ENCODE measurements at regions not wholly inside any gene's neighbourhood (a gene's known extent, or its start where the extent isn't known, plus 50 kb on each side); places are given as distances from the start of the nearest gene placed in this dataset.

- no peak overlapping the region for H3K4me2 ChIP-seq (ENCODE audit: low read length)
- H3F3A ChIP-seq (ENCODE audit: control insufficient read depth, insufficient read depth), result no peaks in the 10 kb centered on the region
- no peaks in the 10 kb centered on the region for H3K27me3 ChIP-seq (ENCODE audit: control insufficient read depth, low read length)
- H3K79me2 ChIP-seq (ENCODE audit: control insufficient read depth, low read length), result no peaks in the 10 kb centered on the region
- no peak overlapping the region for H3K27ac ChIP-seq (ENCODE audit: low read depth, low read length)
- H3K9me3 ChIP-seq (ENCODE audit: control insufficient read depth, insufficient read depth, low read length), result no peaks in the 10 kb centered on the region
- H3K9me2 ChIP-seq (replicated peaks; ENCODE audit: control insufficient read depth, low read length), result no peaks in the 10 kb centered on the region
- H3K4me1 ChIP-seq (ENCODE audit: control insufficient read depth, low read length), result no peaks in the 10 kb centered on the region
- no peak for TF ChIP-seq CTCF (IDR thresholded peaks at IDR 0.05; ENCODE audit: low read depth, low read length, poor library complexity, severe bottlenecking)
- no peak for TF ChIP-seq EZH2phosphoT487 (IDR thresholded peaks at IDR 0.05; ENCODE audit: borderline replicate concordance, low read length)
- H4K20me1 ChIP-seq (ENCODE audit: control insufficient read depth, insufficient read depth, low read depth, low read length), result no peaks in the 10 kb centered on the region
- no peaks in the 10 kb centered on the region for H3K36me3 ChIP-seq (ENCODE audit: control insufficient read depth, low read length)
- H3K4me3 ChIP-seq (ENCODE audit: low read length), result no peak overlapping the region
These were observed 106.8 kb downstream of the MBL2 start for GRCh38 chr10:52665821-52666220.

- TF ChIP-seq EZH2phosphoT487 (IDR thresholded peaks at IDR 0.05; ENCODE audit: borderline replicate concordance, low read length) (no peak), CTCF (IDR thresholded peaks at IDR 0.05; ENCODE audit: low read depth, low read length, poor library complexity, severe bottlenecking) (no peak)
- Histone ChIP-seq H3K27ac (ENCODE audit: low read depth, low read length) (no peak overlapping the region), H3K4me2 (ENCODE audit: low read length) (no peak overlapping the region), H3F3A (ENCODE audit: control insufficient read depth, insufficient read depth) (no peaks in the 10 kb centered on the region), H3K9me3 (ENCODE audit: control insufficient read depth, insufficient read depth, low read length) (no peaks in the 10 kb centered on the region), H3K4me1 (ENCODE audit: control insufficient read depth, low read length) (no peaks in the 10 kb centered on the region), H3K27me3 (ENCODE audit: control insufficient read depth, low read length) (no peaks in the 10 kb centered on the region), H4K20me1 (ENCODE audit: control insufficient read depth, insufficient read depth, low read depth, low read length) (no peaks in the 10 kb centered on the region), H3K4me3 (ENCODE audit: low read length) (no peak overlapping the region), H3K36me3 (ENCODE audit: control insufficient read depth, low read length) (no peaks in the 10 kb centered on the region), H3K79me2 (ENCODE audit: control insufficient read depth, low read length) (no peaks in the 10 kb centered on the region), H3K9me2 (replicated peaks; ENCODE audit: control insufficient read depth, low read length) (no peaks in the 10 kb centered on the region)
These were observed 105.7 kb downstream of the MBL2 start for GRCh38 chr10:52666931-52667330.

- Histone ChIP-seq H3F3A (ENCODE audit: control insufficient read depth, insufficient read depth) (no peaks in the 10 kb centered on the region), H3K36me3 (ENCODE audit: control insufficient read depth, low read length) (no peaks in the 10 kb centered on the region), H4K20me1 (ENCODE audit: control insufficient read depth, insufficient read depth, low read depth, low read length) (no peaks in the 10 kb centered on the region), H3K79me2 (ENCODE audit: control insufficient read depth, low read length) (no peaks in the 10 kb centered on the region), H3K4me2 (ENCODE audit: low read length) (no peak overlapping the region), H3K9me2 (replicated peaks; ENCODE audit: control insufficient read depth, low read length) (no peaks in the 10 kb centered on the region), H3K27ac (ENCODE audit: low read depth, low read length) (no peak overlapping the region), H3K27me3 (ENCODE audit: control insufficient read depth, low read length) (no peaks in the 10 kb centered on the region), H3K4me1 (ENCODE audit: control insufficient read depth, low read length) (no peaks in the 10 kb centered on the region), H3K4me3 (ENCODE audit: low read length) (no peak overlapping the region), H3K9me3 (ENCODE audit: control insufficient read depth, insufficient read depth, low read length) (no peaks in the 10 kb centered on the region)
- TF ChIP-seq EZH2phosphoT487 (IDR thresholded peaks at IDR 0.05; ENCODE audit: borderline replicate concordance, low read length) (no peak), CTCF (IDR thresholded peaks at IDR 0.05; ENCODE audit: low read depth, low read length, poor library complexity, severe bottlenecking) (no peak)
These were observed 104.6 kb downstream of the MBL2 start for GRCh38 chr10:52668024-52668423.

GRCh38 chr10:52672880-52673279 lies 99.7 kb downstream of the MBL2 start:
- no peaks in the 10 kb centered on the region for H3K36me3 ChIP-seq (ENCODE audit: control insufficient read depth, low read length)
- no peak overlapping the region for H3K4me2 ChIP-seq (ENCODE audit: low read length)
- no peak overlapping the region for H3K4me3 ChIP-seq (ENCODE audit: low read length)
- no peak for TF ChIP-seq EZH2phosphoT487 (IDR thresholded peaks at IDR 0.05; ENCODE audit: borderline replicate concordance, low read length)
- TF ChIP-seq CTCF (IDR thresholded peaks at IDR 0.05; ENCODE audit: low read depth, low read length, poor library complexity, severe bottlenecking), result no peak
- H3K4me1 ChIP-seq (ENCODE audit: control insufficient read depth, low read length), result no peaks in the 10 kb centered on the region
- H3K9me2 ChIP-seq (replicated peaks; ENCODE audit: control insufficient read depth, low read length), result no peaks in the 10 kb centered on the region
- no peak overlapping the region for H3K27ac ChIP-seq (ENCODE audit: low read depth, low read length)
- H3K79me2 ChIP-seq (ENCODE audit: control insufficient read depth, low read length), result no peaks in the 10 kb centered on the region
- no peaks in the 10 kb centered on the region for H3K27me3 ChIP-seq (ENCODE audit: control insufficient read depth, low read length)
- no peaks in the 10 kb centered on the region for H3F3A ChIP-seq (ENCODE audit: control insufficient read depth, insufficient read depth)
- H3K9me3 ChIP-seq (ENCODE audit: control insufficient read depth, insufficient read depth, low read length), result no peaks in the 10 kb centered on the region
- no peaks in the 10 kb centered on the region for H4K20me1 ChIP-seq (ENCODE audit: control insufficient read depth, insufficient read depth, low read depth, low read length)

Data from DOHH2 (cell line).